HG03175 (cell line): ENCODE measurements at regions not wholly inside any gene's neighbourhood (a gene's known extent, or its start where the extent isn't known, plus 50 kb on each side); places are given as distances from the start of the nearest gene placed in this dataset.

Experiments
- ATAC-seq: cut with Tn5 transposase; IDR thresholded peaks from one replicate; pipeline ENCODE4 v1.9.1; 2021; ENCODE audit warnings: mild to moderate bottlenecking, moderate library complexity; ENCODE audit not compliant: unreplicated experiment

DNA sequence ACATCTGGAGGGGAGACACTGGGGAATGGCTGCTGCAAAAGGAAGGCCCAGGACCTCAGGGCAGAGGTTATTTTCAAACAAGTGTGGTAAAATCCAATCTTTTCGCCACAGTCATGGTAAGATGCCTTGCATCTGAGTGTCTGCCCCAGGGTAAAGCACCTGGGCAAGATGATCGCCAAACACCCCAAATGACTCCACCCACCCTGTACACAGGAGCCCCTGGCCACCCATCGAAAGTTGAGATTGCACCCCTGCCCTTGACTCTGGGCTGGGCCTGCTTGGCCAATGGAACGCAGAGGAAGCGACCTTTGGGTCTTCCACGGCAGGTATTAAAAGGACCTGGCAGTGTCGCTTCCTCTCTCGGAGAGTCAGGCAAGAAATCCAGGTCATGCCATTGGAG is 88.8 kb downstream of the C16orf95 start:
- ATAC-seq = no peak

DNA sequence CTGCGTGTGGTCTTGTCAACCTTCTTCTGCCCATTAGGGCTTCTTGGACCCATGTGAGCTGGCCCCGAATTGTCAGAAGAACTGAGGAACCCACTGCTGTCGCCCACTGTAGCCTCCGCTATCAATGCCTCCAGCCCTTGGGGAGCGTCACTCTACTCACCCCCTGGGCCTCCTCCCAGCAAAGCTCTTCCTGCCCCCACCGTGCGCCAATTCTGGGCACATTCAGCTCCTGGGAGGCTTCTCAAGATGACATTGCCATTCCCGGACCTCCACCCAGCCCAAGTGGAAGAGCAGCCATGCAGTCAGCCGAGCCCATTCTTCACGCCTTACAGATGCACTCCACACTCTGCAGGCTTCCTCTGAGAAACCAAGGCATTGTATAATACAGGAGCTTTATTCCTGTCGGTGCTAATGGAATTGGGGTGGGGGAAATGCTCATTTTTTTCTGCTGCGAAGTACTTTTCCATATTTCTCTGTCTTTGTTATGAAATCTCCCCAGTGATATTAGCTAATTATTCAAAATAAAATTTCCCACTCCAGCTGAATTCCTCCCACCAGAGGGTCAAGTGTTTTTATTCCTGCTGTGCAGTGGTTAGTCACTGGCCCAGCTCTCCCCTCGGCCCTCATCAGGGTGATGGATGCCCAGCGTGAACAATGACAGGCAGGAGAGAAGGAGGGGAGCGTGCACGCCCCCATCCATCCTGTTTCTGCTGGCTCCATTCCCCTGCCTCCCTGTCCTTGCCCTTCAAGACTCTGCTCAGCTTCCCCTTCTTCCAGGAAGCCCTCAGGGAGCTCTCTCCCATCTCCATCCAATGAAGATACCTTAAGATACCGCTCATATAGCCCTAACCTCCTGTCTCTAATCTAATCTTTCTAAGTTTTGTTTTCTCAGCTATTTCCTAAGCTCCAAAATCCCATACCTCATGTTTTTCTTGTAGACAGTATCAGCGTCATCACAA is 87.7 kb downstream of the C16orf95 start:
- ATAC-seq = no peak

DNA sequence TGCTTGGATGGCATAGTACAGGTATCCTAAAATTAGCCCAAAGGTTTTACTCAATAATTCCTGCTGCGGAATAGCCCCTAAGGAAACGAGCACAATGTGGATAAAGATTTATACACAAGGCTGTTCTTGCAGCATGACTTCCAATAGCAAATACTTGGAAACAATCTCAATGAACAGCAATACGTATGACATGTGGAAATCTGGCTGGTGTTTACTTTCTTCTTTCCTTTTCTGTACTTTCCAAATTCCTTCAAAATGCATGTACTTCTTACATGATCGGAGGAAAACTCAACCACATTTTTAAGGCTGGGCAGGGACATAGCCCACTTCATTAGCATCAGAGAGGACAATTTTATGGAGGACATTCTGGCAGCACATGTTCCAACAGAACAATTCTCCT is 86.6 kb downstream of the C16orf95 start:
- no peak for ATAC-seq

DNA sequence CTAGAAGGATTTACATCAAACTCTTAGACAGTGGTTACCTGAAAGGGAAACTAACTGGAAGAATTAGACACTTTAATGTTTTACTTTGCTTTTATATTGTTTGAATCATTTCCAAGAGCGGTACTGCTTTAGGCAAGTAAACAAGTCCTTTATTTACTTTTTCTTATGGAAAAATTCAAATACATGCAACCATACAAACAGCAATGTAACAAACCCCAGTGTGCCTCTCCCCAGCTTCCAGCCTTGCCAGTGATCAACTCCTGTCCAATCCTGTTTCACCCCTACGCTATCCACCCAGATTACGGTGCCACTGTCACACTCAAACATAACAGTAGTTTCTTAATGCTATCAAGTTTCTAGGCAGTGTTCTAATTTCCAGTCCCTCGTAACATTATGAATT is 85.9 kb downstream of the C16orf95 start:
- ATAC-seq = no peak

DNA sequence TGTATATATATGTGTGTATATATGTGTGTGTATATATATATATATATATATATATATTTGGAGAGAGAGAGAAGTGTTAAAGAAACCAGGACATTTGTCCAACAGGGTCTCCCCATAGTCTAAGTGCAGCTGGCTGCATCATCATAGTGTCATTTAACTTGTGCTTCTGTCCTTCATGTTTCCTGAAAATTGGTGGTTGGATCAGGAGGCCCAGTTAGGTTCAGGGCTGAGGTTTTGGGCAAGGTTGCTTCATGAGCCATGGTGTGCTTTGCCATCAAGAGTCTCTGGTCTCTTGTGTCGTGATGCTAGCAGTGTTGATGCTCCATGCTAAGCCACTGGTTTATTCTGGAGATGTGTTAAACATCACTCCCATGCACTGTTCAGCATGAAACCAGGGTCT is 85.3 kb downstream of the C16orf95 start:
- no peak for ATAC-seq

DNA sequence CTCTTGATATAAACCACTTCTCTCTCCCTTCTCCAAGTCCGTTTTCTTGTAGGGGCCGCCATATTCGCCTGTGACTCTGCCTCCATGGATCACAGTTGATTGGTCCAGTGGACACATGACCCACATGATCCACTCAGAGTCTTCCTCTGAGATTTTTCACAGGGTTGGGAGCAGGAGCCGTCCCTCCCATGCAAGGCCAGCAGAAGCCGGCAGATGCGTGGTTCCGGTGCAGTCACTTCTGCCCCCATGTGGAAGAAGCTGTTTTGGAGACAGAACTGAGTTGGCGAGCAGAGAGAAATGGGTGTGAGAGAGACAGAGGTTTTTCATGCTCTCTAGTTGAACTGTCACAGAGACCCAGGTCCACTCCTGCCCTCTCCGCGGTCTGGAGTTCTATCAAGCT is 83.3 kb downstream of the C16orf95 start:
- no peak for ATAC-seq

DNA sequence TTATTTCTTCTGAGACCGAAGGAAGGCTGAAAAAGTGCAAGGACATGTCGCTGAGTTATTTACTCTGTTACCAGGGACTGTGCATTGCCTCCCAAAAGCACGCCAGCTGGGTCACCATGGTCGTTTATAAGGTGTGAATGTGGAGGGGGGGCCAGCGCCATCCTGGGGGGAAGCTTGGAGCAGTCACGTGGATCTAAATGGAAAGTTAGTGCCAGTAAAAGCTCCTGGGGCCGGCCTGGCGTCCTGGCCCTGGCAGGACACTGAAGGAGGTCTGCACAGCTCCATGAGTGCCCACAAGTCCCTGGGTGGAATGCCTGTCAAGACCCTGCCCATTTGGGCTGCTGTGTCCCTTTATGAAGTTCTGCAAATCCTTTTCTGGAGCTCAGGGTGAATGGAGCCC is 82.6 kb downstream of the C16orf95 start:
- no peak for ATAC-seq

DNA sequence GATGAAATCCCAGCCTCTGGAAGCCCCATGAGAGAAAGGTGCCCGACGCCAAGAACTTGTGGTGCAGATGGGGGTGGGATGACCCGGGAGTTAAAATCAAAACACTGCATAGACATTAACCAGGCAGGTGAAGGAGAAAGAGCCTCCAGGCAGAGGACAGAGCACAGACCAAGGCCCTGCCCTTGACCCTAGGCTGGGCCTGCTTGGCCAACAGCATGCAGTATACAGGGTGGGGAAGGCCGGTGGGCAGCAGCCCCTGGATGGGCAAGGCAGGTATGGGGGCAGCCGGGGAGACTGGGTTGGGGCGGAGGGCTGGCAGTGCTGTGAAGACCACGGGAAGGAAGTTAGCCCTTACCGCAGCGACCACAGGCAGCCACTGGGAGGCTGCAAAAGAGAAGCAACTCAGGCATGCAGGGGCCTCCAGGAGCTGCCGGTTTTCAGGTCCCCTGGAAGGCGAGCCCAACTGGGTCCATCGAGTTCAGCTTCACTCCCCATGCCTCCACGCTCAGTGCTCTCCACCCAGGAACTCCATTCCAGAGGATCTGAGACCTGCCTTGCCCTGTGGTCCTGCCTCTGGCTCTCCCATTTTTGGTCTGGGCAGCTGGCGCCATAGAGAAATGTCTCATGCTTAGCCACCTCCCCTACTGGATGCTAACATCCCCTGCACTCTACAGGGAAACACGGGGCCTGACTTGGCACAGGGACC is 81.2 kb downstream of the C16orf95 start:
- ATAC-seq = no peak

DNA sequence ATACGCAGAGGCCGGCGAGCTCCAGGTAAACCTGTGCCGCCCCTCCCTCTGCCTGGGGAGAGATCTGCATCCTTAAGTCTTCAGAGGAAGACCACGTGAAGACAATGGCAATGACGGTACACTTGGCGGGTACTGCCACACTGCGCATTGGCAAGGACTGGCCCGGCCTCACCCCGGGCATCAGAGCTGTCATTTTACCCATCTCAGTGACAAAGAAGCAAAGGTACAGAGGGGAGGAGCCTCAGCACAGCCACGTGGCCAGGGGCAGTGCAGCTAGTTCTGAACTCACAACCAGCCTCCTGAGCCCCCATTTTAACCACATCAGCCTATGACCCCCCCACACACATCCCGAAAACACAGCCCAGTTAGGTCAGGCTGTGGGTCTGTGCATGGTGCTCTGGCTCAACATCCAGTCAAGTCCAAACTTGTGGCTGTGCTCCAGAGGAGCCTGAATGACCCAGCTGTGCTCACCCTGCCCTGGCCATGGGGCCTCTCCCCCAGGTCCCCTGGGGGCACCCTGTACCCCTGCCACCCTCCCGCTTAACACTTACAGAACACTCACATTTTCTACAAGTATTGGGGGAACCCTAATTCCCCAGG is 80.6 kb downstream of the C16orf95 start:
- no peak for ATAC-seq

DNA sequence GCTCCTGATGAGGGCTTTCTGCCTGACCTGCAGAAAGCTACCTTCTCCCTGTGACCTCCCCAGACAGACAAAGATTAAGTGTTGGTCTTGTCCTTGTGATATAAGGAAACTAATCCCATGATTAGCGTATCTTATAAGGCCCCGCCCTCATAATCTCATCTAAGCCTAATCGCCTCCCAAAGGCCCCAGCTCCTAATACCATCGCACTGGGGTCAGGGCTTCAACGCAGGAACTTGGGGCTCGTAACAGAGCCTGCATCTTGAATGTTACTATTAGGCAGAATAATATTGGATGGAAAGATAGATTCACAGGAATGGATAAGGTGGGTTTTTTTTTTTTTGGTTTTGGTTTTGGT is 78.9 kb downstream of the C16orf95 start:
- no peak for ATAC-seq

DNA sequence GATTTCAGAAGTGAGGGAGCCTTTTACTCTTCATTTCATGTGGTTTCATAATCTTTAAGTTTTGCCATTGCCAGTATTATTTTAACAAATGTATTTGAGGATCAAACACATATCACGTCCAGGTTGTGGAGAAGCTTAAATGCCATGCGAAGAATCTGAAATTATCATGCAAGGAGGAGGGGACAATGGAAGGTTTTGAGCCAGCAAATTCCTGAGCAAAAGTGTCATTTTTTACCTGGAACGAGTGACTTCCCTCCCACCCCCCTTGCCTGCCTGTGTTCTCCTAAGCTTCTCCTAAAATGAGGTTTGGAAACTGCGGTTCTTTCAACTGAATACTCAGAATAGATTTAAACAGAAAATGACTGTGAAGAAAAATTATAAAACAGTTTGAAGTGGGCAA is 77.6 kb downstream of the C16orf95 start:
- no peak for ATAC-seq

DNA sequence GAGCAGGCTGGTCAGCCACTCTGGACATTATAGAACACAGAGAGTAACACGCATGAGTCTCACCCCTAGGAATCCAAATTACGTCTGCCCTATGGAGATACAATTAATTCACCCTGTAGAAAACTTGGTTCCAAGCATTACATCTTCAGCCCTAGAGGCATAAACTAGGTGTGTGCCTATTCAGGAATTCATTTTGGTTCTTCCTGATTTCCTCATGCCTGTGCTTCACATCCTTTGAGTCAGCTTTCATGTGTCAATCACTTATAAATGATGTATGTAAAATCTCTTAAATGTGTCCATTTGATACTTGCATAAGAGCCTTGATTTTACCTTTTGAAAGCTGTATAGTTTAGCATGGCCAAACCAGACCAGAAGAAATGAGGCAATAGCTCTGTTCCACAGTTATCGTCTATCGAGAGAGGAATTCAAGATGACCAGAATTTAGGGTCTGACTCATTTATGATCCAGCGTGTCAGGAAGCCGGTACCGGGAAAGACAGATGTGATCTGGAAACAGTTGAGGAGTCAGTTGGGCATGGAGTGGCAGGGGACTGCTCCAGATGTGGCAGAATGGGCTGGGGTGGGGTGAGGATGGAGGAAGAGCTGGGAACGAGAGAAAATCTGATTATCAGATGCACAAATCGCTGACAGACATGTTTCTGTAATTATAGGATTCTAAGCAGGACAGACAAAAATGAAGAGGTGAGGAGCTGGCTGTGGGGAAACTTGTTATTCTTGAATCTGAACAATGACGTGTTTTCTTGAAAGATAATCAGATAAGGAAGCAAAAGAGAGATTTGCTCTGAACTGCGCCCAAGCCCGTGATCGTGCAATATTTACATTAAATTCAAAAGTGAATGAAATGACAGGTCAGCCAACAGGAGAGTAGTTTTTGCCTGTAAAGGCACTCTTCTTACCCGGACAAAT is 76.7 kb downstream of the C16orf95 start:
- ATAC-seq = no peak

DNA sequence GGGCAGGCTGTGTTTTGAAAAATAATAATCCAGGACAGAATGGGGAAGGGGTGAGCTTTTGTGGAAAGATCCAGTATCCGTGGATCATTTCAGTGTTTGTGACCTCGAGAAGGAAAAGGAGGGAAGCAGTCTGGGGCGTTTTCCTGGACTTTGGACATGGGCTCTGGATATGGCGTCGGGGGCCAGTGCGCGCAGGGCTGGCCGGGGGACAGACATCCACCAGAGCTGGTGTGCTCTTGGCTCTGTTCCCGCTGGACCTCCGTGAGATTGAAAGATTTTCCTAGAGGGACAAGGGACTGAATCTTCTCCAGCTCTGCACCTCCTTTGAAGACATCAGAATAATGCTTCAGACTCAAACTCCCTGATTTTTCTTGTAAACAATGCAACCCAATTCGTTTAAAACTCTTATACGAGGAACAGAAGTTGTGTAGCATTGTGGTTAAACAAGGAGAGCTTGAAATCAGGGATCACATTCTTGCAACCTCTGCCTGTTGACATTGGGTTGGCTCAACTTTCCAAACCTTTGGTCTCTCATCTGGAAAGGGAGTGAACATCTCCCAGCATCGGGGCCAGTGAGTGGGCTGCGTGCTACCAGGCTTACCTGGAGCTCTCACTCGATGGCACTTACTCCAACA is 75.9 kb downstream of the C16orf95 start:
- ATAC-seq = no peak

DNA sequence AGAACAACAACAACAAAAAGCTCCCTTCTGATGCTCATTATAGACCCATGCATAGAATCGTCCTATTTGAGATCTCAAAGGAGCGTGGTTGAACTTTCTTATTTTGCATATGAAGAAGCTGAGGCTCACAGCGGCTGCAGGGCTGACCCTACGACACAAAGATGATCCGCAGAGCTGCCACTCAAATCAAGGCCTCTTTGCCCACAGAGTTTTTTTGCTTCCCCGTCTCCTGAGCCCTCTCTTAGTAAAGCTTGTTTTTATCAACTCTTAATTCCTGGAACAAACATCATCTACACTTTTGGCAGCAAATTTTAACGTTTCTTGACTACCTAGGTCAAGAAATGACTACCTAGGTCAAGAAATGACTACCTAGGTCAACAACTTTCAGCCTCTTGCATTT is 73.7 kb downstream of the C16orf95 start:
- ATAC-seq = no peak

DNA sequence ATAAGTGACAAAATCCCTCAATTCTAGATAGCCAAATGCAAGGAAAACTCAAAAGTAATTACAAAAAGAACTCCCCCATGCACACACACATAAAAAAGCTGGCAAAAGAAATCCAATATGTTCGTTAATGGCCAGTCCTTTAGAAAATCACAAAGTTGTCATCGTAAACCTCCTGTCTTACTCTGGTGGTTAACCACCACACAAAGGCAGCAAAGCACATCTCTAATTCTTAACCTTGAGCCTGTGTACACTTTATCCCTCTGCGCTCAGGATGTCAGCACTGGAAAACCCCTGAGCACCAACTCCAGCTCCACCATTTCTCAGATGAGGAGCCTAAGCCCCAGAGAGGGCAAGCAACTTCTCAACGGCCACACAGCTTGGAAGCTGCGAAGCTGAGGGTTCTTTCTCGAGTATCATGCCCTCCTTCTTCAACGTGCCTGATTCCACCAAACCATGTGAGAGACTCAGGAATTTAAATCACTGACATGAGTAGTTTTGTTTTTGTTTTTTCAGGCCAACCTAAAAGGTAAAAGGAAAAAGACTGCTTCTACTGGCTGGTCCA is 72.5 kb downstream of the C16orf95 start:
- no peak for ATAC-seq

DNA sequence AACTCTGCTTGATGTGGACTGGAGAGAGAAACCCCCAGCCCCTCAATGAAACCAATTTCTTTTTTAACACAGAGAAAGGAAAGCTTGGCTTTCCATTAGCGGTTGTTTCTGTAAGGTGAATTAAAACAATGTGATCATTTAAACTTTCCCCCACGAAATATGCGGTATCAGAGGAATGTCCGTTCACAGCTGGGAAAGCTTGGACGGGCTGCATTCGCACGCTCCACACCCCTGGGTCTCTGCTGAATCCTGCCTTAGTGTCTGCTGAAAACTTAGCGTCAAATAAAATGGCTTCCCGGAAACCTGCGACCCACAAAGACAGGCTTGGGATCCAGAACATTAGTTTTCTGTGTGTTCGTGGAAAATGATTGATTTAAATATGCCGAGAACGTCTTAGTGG is 71.7 kb downstream of the C16orf95 start:
- ATAC-seq = no peak

DNA sequence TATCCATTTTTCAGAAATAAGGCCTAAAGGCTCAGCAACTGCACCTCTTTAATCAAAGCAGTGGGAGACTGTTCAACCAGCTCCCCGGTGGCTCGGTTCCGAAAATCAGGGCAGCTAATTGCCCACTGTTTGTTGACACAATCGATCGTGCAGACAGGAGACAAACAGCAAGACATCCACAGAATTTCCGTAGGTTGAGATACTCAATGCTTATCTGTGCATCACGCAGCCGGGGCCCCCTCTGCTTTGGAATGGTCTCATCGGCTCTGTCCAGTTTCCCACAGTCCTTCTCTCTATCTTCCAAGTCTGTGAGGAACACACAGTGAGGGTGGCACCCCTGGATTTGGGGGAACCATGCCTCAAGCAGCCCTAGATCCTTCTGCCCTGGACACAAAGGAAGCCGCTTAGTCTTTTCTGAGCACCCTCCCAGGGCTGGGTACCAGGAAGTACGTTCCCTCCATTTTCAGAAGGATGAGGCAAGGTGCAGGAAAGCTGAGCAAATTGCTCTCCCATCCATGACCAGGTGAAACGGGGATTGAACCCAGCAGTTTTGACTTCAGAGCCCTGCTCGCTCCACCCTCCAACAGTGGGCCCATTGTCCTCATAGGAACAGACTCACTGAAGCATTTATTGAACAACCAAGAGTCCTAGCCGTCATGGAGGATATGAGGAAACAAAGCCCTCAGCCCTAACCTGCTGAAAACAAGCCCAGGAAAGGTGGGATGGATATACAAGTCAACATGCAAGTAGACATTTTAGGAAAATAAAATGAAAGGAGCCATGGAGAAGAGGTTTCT is 70.7 kb downstream of the C16orf95 start:
- ATAC-seq = no peak

DNA sequence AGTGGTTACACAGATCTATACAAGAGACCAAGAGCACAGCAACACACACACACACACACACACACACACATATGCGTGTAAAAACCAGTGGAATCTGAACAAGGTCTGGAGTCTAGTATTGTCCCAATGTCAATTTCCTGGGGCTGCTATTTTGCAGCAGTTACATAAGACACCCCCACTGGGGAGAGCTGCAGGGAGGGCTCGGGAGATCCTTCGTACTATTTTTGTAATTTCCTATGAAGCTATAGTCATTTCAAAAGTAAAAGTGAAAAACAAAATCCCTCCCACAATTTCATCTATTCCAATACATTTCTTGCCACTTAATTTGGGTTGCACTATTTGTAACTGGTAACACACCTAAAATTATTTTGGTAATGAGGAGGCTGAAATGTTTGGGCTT is 68.5 kb downstream of the C16orf95 start:
- ATAC-seq = no peak

DNA sequence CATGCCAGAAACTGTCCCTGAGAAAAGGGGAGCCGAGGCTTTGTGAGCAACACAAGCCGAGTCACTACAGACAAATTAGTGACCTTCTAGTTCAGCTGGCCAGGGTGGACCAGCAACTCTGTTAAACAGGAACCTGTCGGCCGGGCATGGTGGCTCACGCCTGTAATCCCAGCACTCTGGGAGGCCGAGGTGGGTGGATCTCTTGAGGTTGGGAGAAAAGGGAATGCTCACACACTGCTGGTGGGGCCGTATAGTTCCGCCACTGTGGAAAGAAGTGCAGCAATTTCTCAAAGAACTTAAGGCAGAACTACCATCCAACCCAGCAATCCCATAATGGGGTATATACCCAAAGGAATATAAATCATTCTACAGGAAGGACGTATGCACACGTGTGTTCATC is 67.8 kb downstream of the C16orf95 start:
- ATAC-seq = no peak
